A549 (cell line): ENCODE measurements at regions not wholly inside any gene's neighbourhood (a gene's known extent, or its start where the extent isn't known, plus 50 kb on each side); places are given as distances from the start of the nearest gene placed in this dataset.

Source experiments
- CHD4 ChIP-seq: fragments of 200-600 bp; sonication (generic); IDR thresholded peaks from 2 replicates; pipeline ENCODE4 v1.6.1; 2016; ENCODE audit warnings: antibody characterized with exemption, mild to moderate bottlenecking, borderline replicate concordance
- FOSB ChIP-seq: fragments of 250-450 bp; sonication (Bioruptor Pico); IDR thresholded peaks from 2 replicates; pipeline ENCODE4 v1.5.0; 2020; ENCODE audit warnings: mild to moderate bottlenecking, moderate library complexity
- HDAC2 ChIP-seq: fragments of 200-600 bp; sonication (generic); IDR thresholded peaks from 2 replicates; pipeline ENCODE4 v1.6.1; 2016
- HEYL ChIP-seq: fragments of 250-450 bp; sonication (Bioruptor Pico); IDR thresholded peaks from 2 replicates; pipeline ENCODE4 v1.8.0; 2021; ENCODE audit warnings: mild to moderate bottlenecking, moderate library complexity
- HOXA7 ChIP-seq: fragments of 250-450 bp; sonication (Bioruptor Pico); IDR thresholded peaks from 2 replicates; pipeline ENCODE4 v1.5.0; 2020; ENCODE audit warnings: mild to moderate bottlenecking, moderate library complexity
- JUN ChIP-seq, 2 experiments: fragments of >200 bp; sonication (Bioruptor Twin); formaldehyde crosslinking; IDR thresholded peaks; 2 replicates in 1 of 2; 3 replicates in 1 of 2; pipeline ENCODE4 v1.6.1; 2016 to 2017
- PHF8 ChIP-seq: fragments of 200-600 bp; sonication (generic); IDR thresholded peaks from 2 replicates; pipeline ENCODE4 v1.6.1; 2016; ENCODE audit warnings: low read depth, mild to moderate bottlenecking, antibody characterized with exemption, moderate library complexity, borderline replicate concordance
- REST ChIP-seq: fragments of 200-600 bp; sonication (generic); IDR thresholded peaks from 2 replicates; pipeline ENCODE4 v1.6.1; 2016; ENCODE audit warnings: antibody characterized with exemption, mild to moderate bottlenecking, moderate library complexity
- RNF2 ChIP-seq: fragments of 200-600 bp; sonication (generic); IDR thresholded peaks from 2 replicates; pipeline ENCODE4 v1.6.1; 2016; ENCODE audit warnings: low read depth, mild to moderate bottlenecking, antibody characterized with exemption, moderate library complexity, borderline replicate concordance
- TFCP2L1 ChIP-seq: fragments of 250-450 bp; sonication (Bioruptor Pico); IDR thresholded peaks from 2 replicates; pipeline ENCODE4 v1.5.0; 2021; ENCODE audit warnings: mild to moderate bottlenecking

DNA sequence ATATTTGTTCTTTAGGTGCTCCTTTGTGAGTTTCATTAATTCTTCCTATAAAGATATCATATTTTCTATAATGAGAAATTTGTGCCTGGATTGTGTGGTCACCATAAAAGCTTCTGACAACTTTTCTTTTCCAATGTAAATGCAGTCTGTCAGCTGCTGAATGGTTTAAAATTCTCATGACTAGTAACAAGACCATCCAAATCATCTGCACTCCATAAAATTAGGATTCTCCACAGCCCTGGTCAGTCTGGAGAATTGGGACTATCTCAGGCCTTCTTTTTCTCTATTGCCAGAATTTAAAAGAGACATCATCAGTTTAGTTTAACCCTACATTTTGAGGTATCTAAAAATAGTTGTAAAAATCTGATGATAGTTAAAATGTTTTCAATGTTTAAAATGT, 180.9 kb downstream of the DTWD1 start (continued):
- TF ChIP-seq REST (no peak), HDAC2 (no peak), FOSB (CRISPR knock-in tag) (no peak), HEYL (CRISPR knock-in tag) (no peak), PHF8 (no peak), CHD4 (no peak), HOXA7 (CRISPR knock-in tag) (no peak), TFCP2L1 (CRISPR knock-in tag) (no peak), RNF2 (no peak), JUN (IDR thresholded peaks at IDR 0.05) (no peak)
